ENCODE measurements at regions not wholly inside any gene's neighbourhood (a gene's known extent, or its start where the extent isn't known, plus 50 kb on each side); places are given as distances from the start of the nearest gene placed in this dataset.

GRCh38 chr19:28155265-28155664 is 1057.7 kb downstream of the UQCRFS1 start:
- no peaks in the 10 kb centered on the region for H3K36me3 ChIP-seq (ENCODE audit: control insufficient read depth, insufficient read depth, low read length)
- no peak overlapping the region for H3K4me3 ChIP-seq (ENCODE audit: low read depth, low read length)
- H3K27me3 ChIP-seq (ENCODE audit: control insufficient read depth, insufficient read depth, low read length): no peaks in the 10 kb centered on the region
- TF ChIP-seq CTCF (IDR thresholded peaks at IDR 0.05; ENCODE audit: insufficient read depth, low read length, severe bottlenecking): no peak
- FAIRE-seq (no peak), DNase-seq (ENCODE audit: low read depth) (no peak)

GRCh38 chr19:28154077-28154476 is 1058.9 kb downstream of the UQCRFS1 start:
- no peak for DNase-seq (ENCODE audit: low read depth)
- FAIRE-seq: no peak
- H3K4me3 ChIP-seq (ENCODE audit: low read depth, low read length): no peak overlapping the region
- TF ChIP-seq CTCF (IDR thresholded peaks at IDR 0.05; ENCODE audit: insufficient read depth, low read length, severe bottlenecking): no peak
- no peaks in the 10 kb centered on the region for H3K27me3 ChIP-seq (ENCODE audit: control insufficient read depth, insufficient read depth, low read length)
- no peaks in the 10 kb centered on the region for H3K36me3 ChIP-seq (ENCODE audit: control insufficient read depth, insufficient read depth, low read length)

GRCh38 chr19:28153123-28153522 is 1059.8 kb downstream of the UQCRFS1 start:
- TF ChIP-seq CTCF (IDR thresholded peaks at IDR 0.05; ENCODE audit: insufficient read depth, low read length, severe bottlenecking): no peak
- Histone ChIP-seq H3K27me3 (ENCODE audit: control insufficient read depth, insufficient read depth, low read length) (no peaks in the 10 kb centered on the region), H3K4me3 (ENCODE audit: low read depth, low read length) (no peak overlapping the region), H3K36me3 (ENCODE audit: control insufficient read depth, insufficient read depth, low read length) (no peaks in the 10 kb centered on the region)
- no peak for DNase-seq (ENCODE audit: low read depth)
- no peak for FAIRE-seq

- Histone ChIP-seq H3K4me3 (ENCODE audit: low read depth, low read length) (no peak overlapping the region), H3K27me3 (ENCODE audit: control insufficient read depth, insufficient read depth, low read length) (no peaks in the 10 kb centered on the region), H3K36me3 (ENCODE audit: control insufficient read depth, insufficient read depth, low read length) (no peaks in the 10 kb centered on the region)
- FAIRE-seq (no peak), DNase-seq (ENCODE audit: low read depth) (no peak)
- TF ChIP-seq CTCF (IDR thresholded peaks at IDR 0.05; ENCODE audit: insufficient read depth, low read length, severe bottlenecking): no peak
Observed at GRCh38 chr19:28152195-28152594, 1060.8 kb downstream of the UQCRFS1 start.

- Histone ChIP-seq H3K36me3 (ENCODE audit: control insufficient read depth, insufficient read depth, low read length) (no peaks in the 10 kb centered on the region), H3K27me3 (ENCODE audit: control insufficient read depth, insufficient read depth, low read length) (no peaks in the 10 kb centered on the region), H3K4me3 (ENCODE audit: low read depth, low read length) (no peak overlapping the region)
- TF ChIP-seq CTCF (IDR thresholded peaks at IDR 0.05; ENCODE audit: insufficient read depth, low read length, severe bottlenecking): no peak
- no peak for DNase-seq (ENCODE audit: low read depth)
- no peak for FAIRE-seq
Observed at GRCh38 chr19:28150129-28150528, 1062.8 kb downstream of the UQCRFS1 start.

GRCh38 chr19:28148554-28148953 is 1064.4 kb downstream of the UQCRFS1 start:
- FAIRE-seq: no peak
- TF ChIP-seq CTCF (IDR thresholded peaks at IDR 0.05; ENCODE audit: insufficient read depth, low read length, severe bottlenecking): no peak

More at GRCh38 chr19:28148554-28148953, 1064.4 kb downstream of the UQCRFS1 start:
- Histone ChIP-seq H3K36me3 (ENCODE audit: control insufficient read depth, insufficient read depth, low read length) (no peaks in the 10 kb centered on the region), H3K4me3 (ENCODE audit: low read depth, low read length) (no peak overlapping the region), H3K27me3 (ENCODE audit: control insufficient read depth, insufficient read depth, low read length) (no peaks in the 10 kb centered on the region)
- DNase-seq (ENCODE audit: low read depth): no peak

Measured in bronchial epithelial cell (primary cell).